Skeletal muscle tissue (tissue), 3 donors: ENCODE measurements at regions not wholly inside any gene's neighbourhood (a gene's known extent, or its start where the extent isn't known, plus 50 kb on each side); places are given as distances from the start of the nearest gene placed in this dataset.

Source experiments
- H3K27ac ChIP-seq: one replicate; pipeline ENCODE4 v1.7.0; 2013; ENCODE audit warnings: mild to moderate bottlenecking, low read depth, low read length, inconsistent platforms
- H3K27me3 ChIP-seq, 3 donors: one replicate each; pipeline ENCODE4 v1.7.0; 2013; ENCODE audit warnings: low read length in 3 of 3; ENCODE audit not compliant: control insufficient read depth in 3 of 3, insufficient read depth in 3 of 3
- H3K36me3 ChIP-seq, 3 donors: one replicate each; pipeline ENCODE4 v1.7.0; 2013; ENCODE audit warnings: low read length in 3 of 3; ENCODE audit not compliant: control insufficient read depth in 3 of 3, insufficient read depth in 3 of 3
- H3K4me1 ChIP-seq, 3 donors: one replicate each; pipeline ENCODE4 v1.7.0; 2013; ENCODE audit warnings: low read length in 3 of 3, mild to moderate bottlenecking in 3 of 3; ENCODE audit not compliant: control insufficient read depth in 3 of 3, insufficient read depth in 3 of 3
- H3K4me3 ChIP-seq, 3 donors: one replicate each; pipeline ENCODE4 v1.7.0; 2013; ENCODE audit warnings: low read length in 3 of 3
- H3K9ac ChIP-seq, 3 donors: one replicate each; pipeline ENCODE4 v1.7.0; 2013; ENCODE audit warnings: low read length in 3 of 3, mild to moderate bottlenecking in 3 of 3, moderate library complexity in 2 of 3, low read depth in 1 of 3
- H3K9me3 ChIP-seq, 3 donors: one replicate each; pipeline ENCODE4 v1.7.0; 2013; ENCODE audit warnings: low read length in 3 of 3; ENCODE audit not compliant: control insufficient read depth in 3 of 3
- donor health status: Osteomylitis.

- Histone ChIP-seq H3K27me3 (no peaks in the 10 kb centered on the region), H3K4me1 (no peaks in the 10 kb centered on the region), H3K27ac (no peak overlapping the region), H3K9ac (no peak overlapping the region), H3K4me3 (no peak overlapping the region), H3K9me3 (peaks cover 0 to 7% (median 0%) of the 10 kb centered on the region in 3 donors), H3K36me3 (no peaks in the 10 kb centered on the region)
Measured at GRCh38 chr3:78268716-78269668, 1229.1 kb downstream of the ROBO2 start.

GRCh38 chr3:78273326-78273725 lies 1233.4 kb downstream of the ROBO2 start:
- H3K4me1 ChIP-seq, result no peaks in the 10 kb centered on the region
- H3K4me3 ChIP-seq, result no peak overlapping the region
- no peak overlapping the region for H3K9ac ChIP-seq
- no peaks in the 10 kb centered on the region for H3K27me3 ChIP-seq
- no peaks in the 10 kb centered on the region for H3K36me3 ChIP-seq
- H3K9me3 ChIP-seq, result peaks cover 0 to 2% (median 0%) of the 10 kb centered on the region in 3 donors
- no peak overlapping the region for H3K27ac ChIP-seq

GRCh38 chr3:78274475-78275065 lies 1234.7 kb downstream of the ROBO2 start:
- no peaks in the 10 kb centered on the region for H3K4me1 ChIP-seq
- H3K9me3 ChIP-seq, result no peaks in the 10 kb centered on the region
- H3K9ac ChIP-seq, result no peak overlapping the region
- no peaks in the 10 kb centered on the region for H3K36me3 ChIP-seq
- no peak overlapping the region for H3K4me3 ChIP-seq
- no peak overlapping the region for H3K27ac ChIP-seq
- H3K27me3 ChIP-seq, result no peaks in the 10 kb centered on the region

GRCh38 chr3:78275420-78275852 lies 1235.5 kb downstream of the ROBO2 start:
- Histone ChIP-seq H3K4me1 (no peaks in the 10 kb centered on the region), H3K27ac (no peak overlapping the region), H3K9me3 (no peaks in the 10 kb centered on the region), H3K4me3 (no peak overlapping the region), H3K27me3 (no peaks in the 10 kb centered on the region), H3K9ac (no peak overlapping the region), H3K36me3 (no peaks in the 10 kb centered on the region)

- no peaks in the 10 kb centered on the region for H3K4me1 ChIP-seq
- no peaks in the 10 kb centered on the region for H3K36me3 ChIP-seq
- H3K4me3 ChIP-seq, result no peak overlapping the region
- H3K9ac ChIP-seq, result no peak overlapping the region
- no peaks in the 10 kb centered on the region for H3K27me3 ChIP-seq
- H3K27ac ChIP-seq, result no peak overlapping the region
- H3K9me3 ChIP-seq, result no peaks in the 10 kb centered on the region
Measured at GRCh38 chr3:78277220-78277619, 1237.3 kb downstream of the ROBO2 start.

GRCh38 chr3:78277801-78278200 lies 1237.9 kb downstream of the ROBO2 start:
- no peaks in the 10 kb centered on the region for H3K9me3 ChIP-seq
- H3K4me3 ChIP-seq, result no peak overlapping the region
- H3K27me3 ChIP-seq, result no peaks in the 10 kb centered on the region
- H3K9ac ChIP-seq, result no peak overlapping the region
- H3K36me3 ChIP-seq, result no peaks in the 10 kb centered on the region
- no peak overlapping the region for H3K27ac ChIP-seq
- no peaks in the 10 kb centered on the region for H3K4me1 ChIP-seq

- Histone ChIP-seq H3K4me3 (no peak overlapping the region), H3K36me3 (no peaks in the 10 kb centered on the region), H3K27ac (no peak overlapping the region), H3K9me3 (no peaks in the 10 kb centered on the region), H3K4me1 (no peaks in the 10 kb centered on the region), H3K9ac (no peak overlapping the region), H3K27me3 (no peaks in the 10 kb centered on the region)
Measured at GRCh38 chr3:78279091-78279490, 1239.2 kb downstream of the ROBO2 start.

GRCh38 chr3:78281381-78281780 lies 1241.5 kb downstream of the ROBO2 start:
- H3K9ac ChIP-seq, result no peak overlapping the region
- no peaks in the 10 kb centered on the region for H3K27me3 ChIP-seq
- H3K36me3 ChIP-seq, result no peaks in the 10 kb centered on the region
- no peak overlapping the region for H3K27ac ChIP-seq
- H3K4me3 ChIP-seq, result no peak overlapping the region
- H3K4me1 ChIP-seq, result no peaks in the 10 kb centered on the region
- no peaks in the 10 kb centered on the region for H3K9me3 ChIP-seq

GRCh38 chr3:78283994-78284393 lies 1244.1 kb downstream of the ROBO2 start:
- Histone ChIP-seq H3K9me3 (no peaks in the 10 kb centered on the region), H3K36me3 (no peaks in the 10 kb centered on the region), H3K9ac (no peak overlapping the region), H3K27ac (no peak overlapping the region), H3K4me1 (no peaks in the 10 kb centered on the region), H3K4me3 (no peak overlapping the region), H3K27me3 (no peaks in the 10 kb centered on the region)

- Histone ChIP-seq H3K9ac (no peak overlapping the region), H3K27ac (no peak overlapping the region), H3K36me3 (no peaks in the 10 kb centered on the region), H3K4me3 (no peak overlapping the region), H3K4me1 (no peaks in the 10 kb centered on the region), H3K27me3 (no peaks in the 10 kb centered on the region), H3K9me3 (no peaks in the 10 kb centered on the region)
Measured at GRCh38 chr3:78285032-78285728, 1245.3 kb downstream of the ROBO2 start.
